ENCODE measurements at regions not wholly inside any gene's neighbourhood (a gene's known extent, or its start where the extent isn't known, plus 50 kb on each side); places are given as distances from the start of the nearest gene placed in this dataset.

GRCh38 chr12:127987199-127987901, 279.6 kb upstream of the TMEM132C start:
- no peak for TF ChIP-seq CTCF (conservative IDR thresholded peaks at IDR 0.05)
- TF ChIP-seq EZH2 (IDR thresholded peaks at IDR 0.05; ENCODE audit: low read depth) = no peak
